Retinal pigment epithelial cell (primary cell): ENCODE measurements at regions not wholly inside any gene's neighbourhood (a gene's known extent, or its start where the extent isn't known, plus 50 kb on each side); places are given as distances from the start of the nearest gene placed in this dataset.

Experiments
- DNase-seq: peaks from one replicate; pipeline ENCODE4 v3.0.0-alpha.2; 2010; ENCODE audit warnings: low read depth
- H3K4me3 ChIP-seq: 2 replicates; pipeline ENCODE4 v1.5.1; 2011; ENCODE audit warnings: mild to moderate bottlenecking, low read length, control low read depth, moderate library complexity
- TF ChIP-seq, protein P1 (sequence below): conservative IDR thresholded peaks from 2 replicates; pipeline ENCODE4 v1.5.1; 2011; ENCODE audit warnings: low read depth, low read length, control low read depth, inconsistent platforms

DNA sequence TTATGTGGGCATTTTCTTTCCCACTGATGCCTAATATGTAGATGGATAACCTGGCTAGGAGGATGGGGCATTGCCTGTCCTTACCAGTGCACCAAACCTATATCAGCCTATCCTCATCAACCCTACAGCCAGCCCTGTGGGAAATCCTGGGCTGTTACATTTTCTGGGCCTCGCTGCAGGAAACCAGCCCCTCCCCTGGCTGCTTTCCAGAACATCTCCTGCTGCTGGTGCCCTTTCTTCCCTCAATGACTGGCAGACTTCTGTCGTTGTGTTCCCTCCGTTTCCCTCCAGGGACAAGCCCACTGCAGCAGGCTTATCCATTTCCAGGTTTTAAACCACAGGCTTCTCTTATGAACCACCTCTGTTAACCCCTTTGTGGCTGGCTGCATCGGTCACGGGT is 486.1 kb upstream of the COBL start:
- H3K4me3 ChIP-seq = no peak overlapping the region
- DNase-seq = no peak
- TF ChIP-seq, protein P1, sequence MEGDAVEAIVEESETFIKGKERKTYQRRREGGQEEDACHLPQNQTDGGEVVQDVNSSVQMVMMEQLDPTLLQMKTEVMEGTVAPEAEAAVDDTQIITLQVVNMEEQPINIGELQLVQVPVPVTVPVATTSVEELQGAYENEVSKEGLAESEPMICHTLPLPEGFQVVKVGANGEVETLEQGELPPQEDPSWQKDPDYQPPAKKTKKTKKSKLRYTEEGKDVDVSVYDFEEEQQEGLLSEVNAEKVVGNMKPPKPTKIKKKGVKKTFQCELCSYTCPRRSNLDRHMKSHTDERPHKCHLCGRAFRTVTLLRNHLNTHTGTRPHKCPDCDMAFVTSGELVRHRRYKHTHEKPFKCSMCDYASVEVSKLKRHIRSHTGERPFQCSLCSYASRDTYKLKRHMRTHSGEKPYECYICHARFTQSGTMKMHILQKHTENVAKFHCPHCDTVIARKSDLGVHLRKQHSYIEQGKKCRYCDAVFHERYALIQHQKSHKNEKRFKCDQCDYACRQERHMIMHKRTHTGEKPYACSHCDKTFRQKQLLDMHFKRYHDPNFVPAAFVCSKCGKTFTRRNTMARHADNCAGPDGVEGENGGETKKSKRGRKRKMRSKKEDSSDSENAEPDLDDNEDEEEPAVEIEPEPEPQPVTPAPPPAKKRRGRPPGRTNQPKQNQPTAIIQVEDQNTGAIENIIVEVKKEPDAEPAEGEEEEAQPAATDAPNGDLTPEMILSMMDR = no peak

DNA sequence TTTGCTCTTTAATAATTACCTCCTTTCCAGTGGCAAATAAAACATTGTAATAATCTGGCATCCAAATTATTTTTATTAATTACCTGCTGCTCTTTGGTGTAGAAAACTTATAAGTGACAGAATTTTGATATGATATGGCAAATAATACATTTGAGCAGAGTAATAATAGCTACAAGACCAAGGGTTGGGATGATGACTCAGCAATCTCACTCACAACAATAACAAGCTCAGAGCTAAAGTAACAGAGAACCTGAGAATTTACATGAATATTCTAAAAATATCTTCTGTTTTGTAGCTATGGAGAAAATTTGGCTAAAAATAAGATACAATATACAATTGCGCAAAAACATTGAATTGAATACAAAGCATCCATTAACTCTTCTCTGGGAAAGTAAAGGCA is 480.8 kb upstream of the COBL start:
- no peak overlapping the region for H3K4me3 ChIP-seq
- no peak for DNase-seq
- TF ChIP-seq, protein P1 = no peak

DNA sequence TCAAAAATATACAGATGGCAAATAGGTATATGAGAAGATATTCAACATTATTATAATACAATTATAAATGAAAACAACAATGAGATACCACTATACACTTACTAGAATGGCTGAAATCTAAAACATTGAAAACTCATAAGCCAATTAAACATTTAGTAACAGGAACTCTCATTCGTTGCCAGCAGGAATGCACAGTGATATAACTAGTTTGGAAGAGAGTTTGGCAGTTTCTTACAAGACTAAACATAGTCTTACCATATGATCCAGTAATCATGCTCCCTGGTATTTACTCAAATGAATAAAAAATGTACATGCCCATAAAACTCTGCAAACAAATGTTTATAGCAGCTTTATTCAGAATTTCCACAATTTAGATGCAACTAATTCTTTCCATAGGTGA is 476.2 kb upstream of the COBL start:
- no peak for DNase-seq
- TF ChIP-seq, protein P1 = no peak
- no peak overlapping the region for H3K4me3 ChIP-seq

DNA sequence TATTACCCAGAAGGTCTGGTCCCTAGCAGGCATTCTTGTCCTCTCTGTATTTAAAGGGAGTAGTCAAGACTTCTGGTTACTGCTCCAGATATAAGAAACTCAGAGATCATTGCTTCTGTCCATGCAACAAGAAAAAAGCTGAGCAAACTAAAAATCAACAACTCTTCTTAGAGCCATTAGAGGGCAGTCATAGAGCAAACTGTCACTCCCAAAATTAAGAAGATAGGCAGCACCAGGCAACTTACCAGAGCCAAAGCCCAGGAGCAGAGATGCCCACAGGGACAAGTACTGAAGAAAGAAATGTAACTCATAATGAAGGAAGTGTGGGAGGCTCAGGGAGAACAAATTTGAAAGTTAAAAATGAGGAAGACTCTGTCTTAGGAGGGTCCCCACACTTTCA is 472.9 kb upstream of the COBL start:
- DNase-seq = no peak
- TF ChIP-seq, protein P1 = no peak
- no peak overlapping the region for H3K4me3 ChIP-seq

DNA sequence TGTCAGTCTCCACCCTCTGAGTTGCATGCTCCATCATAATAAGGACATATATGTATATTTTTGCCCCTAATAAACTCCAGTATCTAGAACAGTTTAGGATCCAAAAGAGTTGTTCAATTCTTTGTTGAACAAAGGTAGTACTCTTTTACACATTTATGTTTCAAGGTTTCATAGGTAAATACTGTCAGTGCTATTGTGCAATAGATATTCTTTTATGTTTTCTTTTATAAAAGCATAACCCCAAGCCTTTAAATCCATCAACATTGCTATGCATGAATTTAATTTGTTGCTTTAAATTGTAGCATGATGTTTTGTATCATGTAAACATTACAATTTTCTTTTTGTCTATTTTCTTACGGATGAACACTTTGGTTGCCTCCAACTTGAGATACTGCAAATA is 469.7 kb upstream of the COBL start:
- H3K4me3 ChIP-seq = no peak overlapping the region
- TF ChIP-seq, protein P1 = no peak
- DNase-seq = no peak

DNA sequence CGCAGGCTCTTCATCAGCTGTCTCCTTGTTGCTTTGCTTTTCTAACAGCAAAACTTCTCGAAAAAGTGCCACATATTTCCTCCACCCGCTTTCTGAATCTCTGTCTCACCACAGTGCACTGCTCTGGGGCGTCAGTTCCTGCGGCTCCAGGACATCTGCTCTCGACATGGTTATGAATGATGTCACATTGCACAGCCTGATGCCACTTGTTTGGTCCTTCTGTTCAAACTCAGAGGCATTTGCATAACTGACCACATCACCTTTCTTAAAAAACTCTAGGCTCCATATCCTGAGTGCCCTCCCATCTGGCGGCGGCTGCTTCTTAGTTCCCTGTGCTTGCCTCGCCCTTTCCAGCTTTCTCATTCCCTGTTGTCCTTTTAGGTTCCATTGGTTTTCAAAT is 469.3 kb upstream of the COBL start:
- no peak for DNase-seq
- H3K4me3 ChIP-seq = no peak overlapping the region
- TF ChIP-seq, protein P1 = no peak

DNA sequence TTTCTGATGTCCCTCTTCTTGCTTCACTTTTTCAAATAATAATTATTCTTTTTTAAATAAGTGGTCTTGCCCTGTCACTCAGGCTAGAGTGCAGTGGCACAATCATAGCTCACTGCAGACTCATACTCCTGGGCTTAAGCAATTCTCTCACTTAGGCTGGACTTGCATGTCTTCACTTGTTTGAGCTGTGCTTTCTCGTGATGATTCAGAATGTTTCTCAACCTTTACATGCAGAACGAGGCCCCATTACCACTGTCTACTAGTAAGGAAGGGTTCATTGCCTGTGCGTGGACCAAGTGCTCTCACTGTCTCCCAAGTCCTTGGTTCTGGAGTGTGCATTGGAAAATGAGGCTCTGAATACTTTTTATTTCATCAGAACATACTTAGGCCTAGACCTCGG is 468.6 kb upstream of the COBL start:
- DNase-seq = no peak
- H3K4me3 ChIP-seq = no peak overlapping the region
- TF ChIP-seq, protein P1 = no peak
